GM12865 (cell line): ENCODE measurements at regions not wholly inside any gene's neighbourhood (a gene's known extent, or its start where the extent isn't known, plus 50 kb on each side); places are given as distances from the start of the nearest gene placed in this dataset.

Experiments used
- DNase-seq: peaks from one replicate; pipeline ENCODE4 v3.0.0; 2010; ENCODE audit warnings: low read depth
- H3K4me3 ChIP-seq: 2 replicates; pipeline ENCODE4 v1.5.1; 2011; ENCODE audit warnings: mild to moderate bottlenecking, low read depth, low read length, control low read depth
- TF ChIP-seq, protein P1 (sequence below): IDR thresholded peaks from 2 replicates; pipeline ENCODE4 v1.5.1; 2011; ENCODE audit warnings: low read length, control low read depth, low read depth, inconsistent platforms; ENCODE audit not compliant: insufficient read depth; ENCODE audit errors: missing control alignments

GRCh38 chr17:72399608-72400487 is 279.0 kb downstream of the SOX9 start:
- TF ChIP-seq, protein P1, sequence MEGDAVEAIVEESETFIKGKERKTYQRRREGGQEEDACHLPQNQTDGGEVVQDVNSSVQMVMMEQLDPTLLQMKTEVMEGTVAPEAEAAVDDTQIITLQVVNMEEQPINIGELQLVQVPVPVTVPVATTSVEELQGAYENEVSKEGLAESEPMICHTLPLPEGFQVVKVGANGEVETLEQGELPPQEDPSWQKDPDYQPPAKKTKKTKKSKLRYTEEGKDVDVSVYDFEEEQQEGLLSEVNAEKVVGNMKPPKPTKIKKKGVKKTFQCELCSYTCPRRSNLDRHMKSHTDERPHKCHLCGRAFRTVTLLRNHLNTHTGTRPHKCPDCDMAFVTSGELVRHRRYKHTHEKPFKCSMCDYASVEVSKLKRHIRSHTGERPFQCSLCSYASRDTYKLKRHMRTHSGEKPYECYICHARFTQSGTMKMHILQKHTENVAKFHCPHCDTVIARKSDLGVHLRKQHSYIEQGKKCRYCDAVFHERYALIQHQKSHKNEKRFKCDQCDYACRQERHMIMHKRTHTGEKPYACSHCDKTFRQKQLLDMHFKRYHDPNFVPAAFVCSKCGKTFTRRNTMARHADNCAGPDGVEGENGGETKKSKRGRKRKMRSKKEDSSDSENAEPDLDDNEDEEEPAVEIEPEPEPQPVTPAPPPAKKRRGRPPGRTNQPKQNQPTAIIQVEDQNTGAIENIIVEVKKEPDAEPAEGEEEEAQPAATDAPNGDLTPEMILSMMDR = no peak
- H3K4me3 ChIP-seq = no peak overlapping the region
- no peak for DNase-seq

DNA sequence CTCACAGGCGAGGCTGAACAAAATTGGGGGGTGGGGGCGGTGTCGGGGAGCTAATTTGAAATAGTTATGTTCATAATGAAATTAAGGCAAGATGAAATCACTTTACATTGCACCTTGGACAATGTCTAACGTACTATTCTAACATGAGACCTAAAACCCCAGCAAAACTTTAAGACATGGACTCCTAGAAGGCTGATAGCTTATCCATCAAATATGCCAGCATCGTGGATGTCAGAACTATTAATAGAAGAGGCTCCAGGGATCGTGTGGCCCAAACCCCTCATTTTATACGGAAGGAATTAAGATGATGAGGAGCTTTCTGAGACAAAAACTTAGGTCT is 279.6 kb downstream of the SOX9 start:
- TF ChIP-seq, protein P1 = no peak
- DNase-seq = no peak
- H3K4me3 ChIP-seq = no peak overlapping the region

GRCh38 chr17:72400863-72401262 is 280.0 kb downstream of the SOX9 start:
- H3K4me3 ChIP-seq = no peak overlapping the region
- TF ChIP-seq, protein P1 = no peak
- DNase-seq = no peak

GRCh38 chr17:72401883-72402726 is 281.3 kb downstream of the SOX9 start:
- DNase-seq = no peak
- TF ChIP-seq, protein P1 = no peak
- H3K4me3 ChIP-seq = no peak overlapping the region

DNA sequence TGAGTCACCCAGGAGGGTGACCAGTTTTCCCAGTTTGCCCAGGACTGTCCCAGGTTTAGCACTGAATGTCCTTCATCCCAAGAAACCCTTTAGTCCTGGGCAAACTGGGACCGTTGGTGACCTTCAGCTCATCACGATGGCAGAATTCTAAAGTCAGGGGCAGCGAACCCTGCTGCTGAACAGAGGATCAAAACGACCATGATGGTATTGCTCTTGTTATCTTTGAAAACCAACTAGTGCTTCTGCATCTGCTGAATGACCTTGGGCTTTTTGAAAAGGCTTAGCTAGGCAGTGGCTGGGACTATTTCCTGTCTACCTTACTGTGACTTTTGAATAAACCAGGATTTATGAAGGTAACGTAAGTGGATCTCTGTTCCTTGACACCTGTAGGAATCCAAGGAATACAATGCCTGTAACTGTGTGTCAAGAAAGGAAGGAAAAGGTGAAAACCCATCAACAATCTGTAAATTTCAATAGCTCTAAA is 281.9 kb downstream of the SOX9 start:
- no peak overlapping the region for H3K4me3 ChIP-seq
- TF ChIP-seq, protein P1 = no peak
- no peak for DNase-seq

DNA sequence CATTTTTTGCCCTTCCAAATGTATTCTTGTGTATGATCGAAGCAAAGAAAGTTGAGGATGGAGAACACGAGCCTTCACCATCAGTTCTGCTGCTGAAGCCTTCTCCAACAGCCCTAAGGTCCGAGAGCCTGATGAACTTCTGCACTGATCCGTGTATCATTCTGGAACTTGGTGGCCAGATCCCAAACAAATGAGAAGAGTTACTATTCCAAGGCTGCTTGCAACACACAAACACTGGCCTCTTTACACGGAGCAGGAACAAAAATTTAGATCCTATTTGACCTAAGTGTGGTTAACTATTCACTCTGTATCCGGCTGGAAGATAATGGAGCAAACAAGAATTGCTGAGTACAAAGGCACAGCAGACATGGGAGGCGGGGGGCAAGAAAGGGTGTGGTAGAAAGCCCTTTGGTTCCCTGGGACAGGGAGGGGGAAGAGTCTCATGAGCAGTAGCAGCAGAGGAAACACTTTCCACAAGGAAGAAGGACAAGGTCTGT is 282.9 kb downstream of the SOX9 start:
- TF ChIP-seq, protein P1 = no peak
- no peak overlapping the region for H3K4me3 ChIP-seq

More for the DNA sequence above, 282.9 kb downstream of the SOX9 start:
- no peak for DNase-seq
